ENCODE measurements at regions not wholly inside any gene's neighbourhood (a gene's known extent, or its start where the extent isn't known, plus 50 kb on each side); places are given as distances from the start of the nearest gene placed in this dataset.

GRCh38 chr6:8731874-8732273, 296.5 kb upstream of the SLC35B3 start:
- TF ChIP-seq CTCF (IDR thresholded peaks at IDR 0.05; ENCODE audit: insufficient read depth, low read depth, low read length) (no peak), EZH2 (IDR thresholded peaks at IDR 0.05; ENCODE audit: insufficient read depth, low read length) (no peak)
